Fibroblast of lung (primary cell): ENCODE measurements at regions not wholly inside any gene's neighbourhood (a gene's known extent, or its start where the extent isn't known, plus 50 kb on each side); places are given as distances from the start of the nearest gene placed in this dataset.

Experiments used
- EZH2 ChIP-seq: IDR thresholded peaks from 2 replicates; pipeline ENCODE4 v1.5.1; 2012; ENCODE audit warnings: low read length, control low read depth, mild to moderate bottlenecking; ENCODE audit errors: missing control alignments
- TF ChIP-seq, protein P1 (sequence below), 2 donors: IDR thresholded peaks in 1 of 2; conservative IDR thresholded peaks in 1 of 2; 1 replicate in 1 of 2; 2 replicates in 1 of 2; pipeline ENCODE4 v1.5.1; 2011 to 2012; ENCODE audit warnings: low read length in 2 of 2, control low read depth in 1 of 2, inconsistent platforms in 1 of 2, low read depth in 1 of 2, mild to moderate bottlenecking in 1 of 2

- TF ChIP-seq, protein P1, sequence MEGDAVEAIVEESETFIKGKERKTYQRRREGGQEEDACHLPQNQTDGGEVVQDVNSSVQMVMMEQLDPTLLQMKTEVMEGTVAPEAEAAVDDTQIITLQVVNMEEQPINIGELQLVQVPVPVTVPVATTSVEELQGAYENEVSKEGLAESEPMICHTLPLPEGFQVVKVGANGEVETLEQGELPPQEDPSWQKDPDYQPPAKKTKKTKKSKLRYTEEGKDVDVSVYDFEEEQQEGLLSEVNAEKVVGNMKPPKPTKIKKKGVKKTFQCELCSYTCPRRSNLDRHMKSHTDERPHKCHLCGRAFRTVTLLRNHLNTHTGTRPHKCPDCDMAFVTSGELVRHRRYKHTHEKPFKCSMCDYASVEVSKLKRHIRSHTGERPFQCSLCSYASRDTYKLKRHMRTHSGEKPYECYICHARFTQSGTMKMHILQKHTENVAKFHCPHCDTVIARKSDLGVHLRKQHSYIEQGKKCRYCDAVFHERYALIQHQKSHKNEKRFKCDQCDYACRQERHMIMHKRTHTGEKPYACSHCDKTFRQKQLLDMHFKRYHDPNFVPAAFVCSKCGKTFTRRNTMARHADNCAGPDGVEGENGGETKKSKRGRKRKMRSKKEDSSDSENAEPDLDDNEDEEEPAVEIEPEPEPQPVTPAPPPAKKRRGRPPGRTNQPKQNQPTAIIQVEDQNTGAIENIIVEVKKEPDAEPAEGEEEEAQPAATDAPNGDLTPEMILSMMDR (conservative IDR thresholded peaks at IDR 0.05 in 1 of 2, IDR thresholded peaks at IDR 0.05 in 1 of 2; ENCODE audit: low read depth in 1 of 2, low read length in 2 of 2), result no peak
- TF ChIP-seq EZH2, result no peak
Measured at GRCh38 chr5:20347334-20347733, 359.3 kb upstream of the CDH18 start.
